ENCODE measurements at regions not wholly inside any gene's neighbourhood (a gene's known extent, or its start where the extent isn't known, plus 50 kb on each side); places are given as distances from the start of the nearest gene placed in this dataset.

- no peak for TF ChIP-seq FOSL1 (IDR thresholded peaks at IDR 0.05; ENCODE audit: low read depth)
These were observed 208.2 kb downstream of the DAD1 start (continued) for GRCh38 chr14:22380571-22381407.

GRCh38 chr14:22379727-22380126, 209.3 kb downstream of the DAD1 start:
- H3K27me3 ChIP-seq (ENCODE audit: insufficient read depth, low read length): peaks cover 76% of the 10 kb centered on the region
- H3K4me1 ChIP-seq (ENCODE audit: control insufficient read depth in 1 of 2, insufficient read depth in 2 of 2, low read length in 2 of 2): no peaks in the 10 kb centered on the region
- H3K79me2 ChIP-seq (ENCODE audit: insufficient read depth, low read length): no peaks in the 10 kb centered on the region
- no peaks in the 10 kb centered on the region for H4K20me1 ChIP-seq (ENCODE audit: insufficient read depth)
- H3K4me3 ChIP-seq (replicated peaks in 1 of 2; ENCODE audit: low read depth in 1 of 2, low read length in 2 of 2): no peak overlapping the region
- no peak overlapping the region for H3K9ac ChIP-seq (ENCODE audit: low read length)
- no peak for TF ChIP-seq EZH2phosphoT487 (IDR thresholded peaks at IDR 0.05; ENCODE audit: borderline replicate concordance)
- TF ChIP-seq CEBPB (IDR thresholded peaks at IDR 0.05; ENCODE audit: low read depth): no peak
- TF ChIP-seq ZFX (IDR thresholded peaks at IDR 0.05): no peak
- no peak for TF ChIP-seq FOSL1 (IDR thresholded peaks at IDR 0.05; ENCODE audit: low read depth)
- TF ChIP-seq ELF1 (IDR thresholded peaks at IDR 0.05; ENCODE audit: borderline replicate concordance, low read depth): no peak
- no peak for TF ChIP-seq CBX3 (IDR thresholded peaks at IDR 0.05; ENCODE audit: low read depth)
- no peak for TF ChIP-seq TCF7L2 (IDR thresholded peaks at IDR 0.05; ENCODE audit: borderline replicate concordance, extremely low read depth, insufficient read depth, insufficient read length)
- no peak for TF ChIP-seq POLR2AphosphoS5 (IDR thresholded peaks at IDR 0.05; ENCODE audit: low read depth, low read length)
- no peak for TF ChIP-seq SP1 (IDR thresholded peaks at IDR 0.05; ENCODE audit: low read depth)
- TF ChIP-seq POLR2A (IDR thresholded peaks at IDR 0.05; ENCODE audit: borderline replicate concordance, extremely low read depth, insufficient read depth, insufficient read length): no peak
- no peak for TF ChIP-seq JUND (IDR thresholded peaks at IDR 0.05)
- no peak for TF ChIP-seq SIN3A (IDR thresholded peaks at IDR 0.05; ENCODE audit: low read depth)
- no peak for TF ChIP-seq CTCF (IDR thresholded peaks at IDR 0.05 in 2 of 3, conservative IDR thresholded peaks at IDR 0.05 in 1 of 3; ENCODE audit: borderline replicate concordance in 1 of 3, insufficient read depth in 1 of 3, low read depth in 2 of 3, low read length in 2 of 3)
- TF ChIP-seq EZH2 (IDR thresholded peaks at IDR 0.05): no peak
- TF ChIP-seq EGR1 (IDR thresholded peaks at IDR 0.05; ENCODE audit: low read depth): no peak
- no peak for TF ChIP-seq ATF3 (IDR thresholded peaks at IDR 0.05)
- TF ChIP-seq MAX (IDR thresholded peaks at IDR 0.05): no peak
- no peak for TF ChIP-seq ZBTB33 (IDR thresholded peaks at IDR 0.05; ENCODE audit: extremely low read depth, insufficient replicate concordance, low read length)
- no peak for TF ChIP-seq ZNF274 (IDR thresholded peaks at IDR 0.05; ENCODE audit: low read depth, low read length)
- no peak for TF ChIP-seq YY1 (IDR thresholded peaks at IDR 0.05; ENCODE audit: extremely low read depth, insufficient replicate concordance, low read depth, low read length)
- no peak overlapping the region for H3K27ac ChIP-seq (ENCODE audit: low read depth, low read length)
- ChIA-PET RAD21 (ENCODE audit: low non-redundant PET in 1 of 2, low total read pairs in 2 of 2, uncharacterized antibody in 2 of 2, unreplicated experiment in 2 of 2) (no interaction called here), POLR2A (no interaction called here), CTCF (no interaction called here)
- H3K9me2 ChIP-seq (ENCODE audit: insufficient read depth): no peaks in the 10 kb centered on the region
- DNase-seq (ENCODE audit: low read depth, low spot score): no peak
- H3K4me2 ChIP-seq (ENCODE audit: low read length): no peak overlapping the region
- H2AFZ ChIP-seq (ENCODE audit: low read depth, low read length, poor library complexity, severe bottlenecking): no peak overlapping the region
- H3K36me3 ChIP-seq (ENCODE audit: control insufficient read depth in 1 of 2, insufficient read depth in 2 of 2, low read length in 2 of 2): no peaks in the 10 kb centered on the region
- H3K9me3 ChIP-seq (ENCODE audit: control insufficient read depth in 1 of 2, insufficient read depth in 1 of 2, low read depth in 1 of 2, low read length in 2 of 2): no peaks in the 10 kb centered on the region
- no peak for ATAC-seq
- BruUV-seq (replicated peaks): no TSS peak
- intact Hi-C loops (cut with micrococcal nuclease): loop anchor here (10.0 kb wide), 2 partner anchors 155 to 605 kb away; partner anchors contain the start of gene AJUBA
